Activated effector memory CD4-positive, alpha-beta T cell treated with Interleukin-2 at 50 U/mL for 16 hours (primary cell): ENCODE measurements at regions not wholly inside any gene's neighbourhood (a gene's known extent, or its start where the extent isn't known, plus 50 kb on each side); places are given as distances from the start of the nearest gene placed in this dataset.

Source experiments
- DNase-seq: peaks from one replicate; pipeline ENCODE4 v3.0.0-alpha.2; 2020

- no peak for DNase-seq
Measured at GRCh38 chr13:59442461-59442860, 721.3 kb downstream of the DIAPH3 start.

DNA sequence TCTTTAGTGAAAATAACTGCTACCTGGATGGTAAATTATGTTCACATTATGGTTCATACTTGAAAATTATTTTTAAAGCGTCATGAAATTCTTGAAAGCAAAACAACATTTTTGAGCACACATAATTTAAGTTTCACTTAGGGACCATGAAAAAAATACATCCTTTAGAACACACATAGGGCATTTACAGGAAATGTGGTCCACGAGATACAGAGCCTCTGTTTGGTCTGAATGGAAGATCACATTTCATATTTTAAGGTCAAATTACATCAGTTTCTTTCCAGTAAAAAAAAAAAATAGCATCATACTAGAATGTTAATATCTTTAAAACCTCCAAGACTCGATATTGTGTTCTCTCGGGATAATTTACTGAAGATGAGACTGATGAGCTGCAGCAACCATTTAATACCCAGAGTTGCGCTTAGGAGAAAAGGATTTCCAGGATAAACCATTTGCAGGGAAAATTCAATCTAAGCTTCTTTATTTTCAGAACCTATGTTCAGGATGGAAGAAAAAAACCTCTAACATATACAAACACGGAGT is 720.7 kb downstream of the DIAPH3 start:
- no peak for DNase-seq

DNA sequence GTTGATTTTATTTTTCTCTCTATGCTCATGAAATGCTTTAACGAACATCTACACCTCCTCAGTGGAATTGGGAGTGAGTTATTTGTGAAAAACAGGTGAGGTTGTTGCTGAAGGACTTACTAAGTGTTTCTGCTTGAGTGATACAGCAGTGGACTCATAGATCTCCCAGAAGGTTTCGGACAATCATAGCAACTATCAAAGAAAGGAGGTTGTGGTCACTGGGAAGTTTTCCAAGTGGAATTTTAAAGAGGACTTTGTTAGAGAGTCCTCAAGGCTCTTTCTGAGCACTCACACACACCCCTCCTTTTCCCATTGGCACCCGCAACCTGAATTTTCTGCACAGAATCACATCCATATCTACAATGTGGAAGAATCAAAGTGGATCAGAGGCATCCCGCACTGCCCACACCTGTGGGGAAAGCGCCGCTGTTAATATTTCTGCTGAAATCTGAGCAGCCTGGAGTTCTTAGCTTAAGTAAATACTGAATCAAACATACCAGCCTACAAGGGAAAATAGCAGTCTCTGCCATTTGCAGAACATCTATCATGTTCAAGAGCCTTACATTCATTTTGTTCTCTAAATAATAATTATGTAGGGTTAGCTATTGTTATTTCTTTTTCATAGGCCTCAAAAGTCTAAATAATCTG is 719.4 kb downstream of the DIAPH3 start:
- DNase-seq, result no peak

DNA sequence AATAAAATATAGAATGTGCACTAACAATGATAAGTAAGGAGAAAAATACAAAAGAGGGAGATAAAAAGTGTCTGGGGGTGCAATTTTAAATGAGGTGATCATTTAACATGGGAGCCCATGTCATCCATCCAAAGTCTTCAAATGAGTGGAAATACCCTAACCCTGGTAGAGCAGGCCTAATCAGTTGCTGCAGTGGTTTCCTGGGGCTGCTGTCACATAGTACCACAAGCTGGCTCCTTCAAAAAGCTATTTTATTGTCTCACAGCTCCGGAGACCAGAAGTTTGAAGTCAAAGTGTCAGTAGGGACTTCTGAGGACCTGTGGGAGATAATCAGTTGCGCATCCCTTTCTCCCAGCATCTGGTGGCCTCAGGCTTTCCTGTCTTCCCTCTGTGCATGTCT is 717.9 kb downstream of the DIAPH3 start:
- DNase-seq, result no peak

DNA sequence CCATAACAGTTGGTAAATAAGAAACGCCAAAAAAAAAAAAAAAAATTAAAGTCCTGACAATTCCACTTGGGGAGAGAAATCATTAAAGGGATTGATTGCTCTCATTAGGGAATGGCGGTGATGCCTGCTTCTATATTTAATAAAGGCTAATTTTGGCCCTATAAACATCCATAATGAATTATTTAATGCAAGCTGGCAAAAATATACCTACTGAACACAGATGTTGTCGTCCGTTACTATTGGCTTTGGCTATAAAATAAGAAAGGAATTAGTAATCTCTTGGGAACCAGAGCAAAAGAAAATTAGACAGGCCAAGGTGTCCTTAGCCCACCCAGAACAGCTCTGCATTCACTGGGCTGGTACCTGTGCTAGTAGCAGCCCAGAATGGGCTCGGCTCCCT is 717.3 kb downstream of the DIAPH3 start:
- no peak for DNase-seq

- no peak for DNase-seq
Measured at GRCh38 chr13:59447031-59447430, 716.7 kb downstream of the DIAPH3 start.

DNA sequence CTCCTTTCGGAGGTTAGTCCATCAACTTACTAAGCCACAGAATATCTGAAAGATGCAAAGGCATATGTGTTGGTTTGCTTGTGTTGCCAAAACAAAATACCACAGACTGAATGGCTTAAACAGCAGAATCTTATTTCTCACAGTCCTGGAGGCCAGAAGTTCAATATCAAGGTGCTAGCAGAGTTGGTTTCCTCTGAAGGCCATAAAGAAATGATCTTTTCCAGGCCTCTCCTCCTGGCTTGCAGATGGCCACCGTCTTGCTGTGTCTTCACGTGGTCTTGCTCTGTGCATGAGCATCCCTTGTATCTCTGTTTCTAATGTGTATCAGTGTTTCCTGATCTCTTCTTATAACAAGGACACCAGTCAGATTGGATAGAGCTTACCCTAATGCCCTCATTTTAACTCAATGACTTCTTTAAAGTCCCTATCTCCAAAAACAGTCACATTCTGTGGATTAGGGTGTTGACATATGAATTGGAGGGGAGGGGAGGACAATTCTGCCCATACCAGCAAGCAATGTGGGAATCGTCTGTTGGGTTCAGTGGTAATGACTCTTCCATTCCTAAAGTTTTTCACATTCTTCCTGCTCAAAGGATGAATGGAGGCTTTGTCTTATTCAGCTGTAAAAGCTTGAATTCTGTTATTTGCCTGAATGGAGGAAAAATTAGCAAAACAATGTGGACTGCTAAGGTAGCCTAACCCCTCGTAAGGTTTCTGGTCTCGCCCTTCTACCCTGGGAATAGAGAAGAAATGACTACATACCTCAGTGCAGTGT is 715.7 kb downstream of the DIAPH3 start:
- no peak for DNase-seq

DNA sequence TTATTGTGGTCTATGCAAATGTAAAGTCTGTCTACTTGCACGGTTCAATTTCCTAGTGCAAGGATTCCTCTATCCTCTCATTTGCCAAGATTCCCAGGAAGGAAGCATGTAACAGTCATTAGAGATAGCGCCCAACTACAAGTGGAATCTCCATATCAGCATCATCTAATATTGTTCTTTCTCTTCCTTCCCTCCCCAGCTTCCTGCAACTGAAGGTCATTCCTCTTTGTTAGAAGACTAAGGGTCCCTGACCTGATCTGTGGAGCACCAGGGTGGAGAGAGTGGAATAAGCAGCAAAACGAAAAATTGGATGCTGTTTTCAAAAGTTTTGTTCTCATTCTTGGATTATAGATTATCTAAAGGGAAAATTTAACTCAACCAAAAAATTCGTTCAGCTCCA is 714.0 kb downstream of the DIAPH3 start:
- DNase-seq, result no peak

DNA sequence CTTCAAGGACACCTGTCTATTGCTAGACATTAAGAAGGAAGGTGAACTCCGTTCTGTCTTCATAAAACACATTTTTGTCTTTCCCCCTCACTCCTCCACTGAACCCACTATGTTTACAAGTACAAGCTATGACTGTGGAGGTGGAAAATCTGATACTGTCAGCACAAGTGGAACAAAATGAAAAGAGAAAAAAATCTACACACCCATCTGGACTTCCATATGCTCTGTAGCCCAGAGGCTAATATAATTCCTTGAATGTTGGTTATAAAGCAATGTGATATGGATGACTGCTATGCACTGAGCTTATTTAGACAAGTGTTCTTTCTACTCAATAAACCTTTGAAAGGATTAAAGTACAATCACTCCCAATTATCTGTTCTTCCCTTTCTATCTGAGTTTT is 713.5 kb downstream of the DIAPH3 start:
- no peak for DNase-seq

DNA sequence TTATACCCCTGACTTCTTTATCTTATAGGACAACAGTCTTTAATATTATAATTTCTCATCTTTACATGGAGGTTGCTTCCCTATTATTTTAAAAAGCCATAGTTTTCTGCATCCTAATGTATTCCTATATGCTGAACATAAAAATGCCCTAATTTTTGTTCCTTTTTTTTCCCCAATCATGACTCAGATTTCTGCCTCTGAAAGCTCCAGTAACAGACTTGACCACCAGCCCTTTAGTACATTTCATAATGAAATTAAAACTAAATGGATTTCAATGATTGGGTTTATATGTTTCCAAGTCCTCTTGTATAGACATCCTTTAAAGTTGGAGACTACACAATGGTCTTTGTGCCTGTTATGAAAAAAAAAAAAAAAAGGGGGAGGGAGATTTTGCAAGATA is 712.5 kb downstream of the DIAPH3 start:
- DNase-seq, result no peak

- DNase-seq, result no peak
Measured at GRCh38 chr13:59452189-59452890, 711.4 kb downstream of the DIAPH3 start.

DNA sequence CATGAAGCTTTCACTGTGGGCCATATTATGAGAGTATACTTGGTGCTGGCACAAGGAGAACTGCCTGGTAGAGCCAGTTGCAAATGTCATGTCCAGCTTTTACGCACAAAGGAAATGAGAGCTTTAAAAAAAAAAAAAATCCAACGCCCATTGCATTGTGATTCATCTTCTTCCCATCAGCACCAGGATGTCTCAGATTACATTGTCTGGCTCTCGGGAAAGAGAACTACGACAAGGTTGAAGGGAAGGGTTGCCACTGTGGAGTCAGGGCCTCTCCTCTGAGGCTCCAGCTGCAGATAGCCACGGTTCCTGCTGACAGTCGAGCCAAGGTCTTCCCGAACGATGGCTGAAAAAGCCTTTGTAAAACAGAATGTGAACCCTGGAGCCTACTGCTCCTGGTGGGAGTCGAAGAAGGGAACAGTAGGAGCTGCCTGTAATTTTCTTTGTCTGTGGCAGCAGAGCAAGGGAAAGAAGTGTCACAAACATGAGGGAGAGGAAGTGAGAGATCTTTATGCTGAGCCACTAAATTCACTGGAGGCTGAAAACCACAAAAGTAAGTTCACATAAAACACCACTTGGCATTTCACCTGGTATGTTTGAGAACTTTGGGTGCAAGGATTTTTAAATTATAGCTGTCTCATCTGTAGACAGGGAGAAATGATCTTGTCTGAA is 704.7 kb downstream of the DIAPH3 start:
- no peak for DNase-seq

GRCh38 chr13:59459972-59460371 is 703.8 kb downstream of the DIAPH3 start:
- DNase-seq, result no peak

DNA sequence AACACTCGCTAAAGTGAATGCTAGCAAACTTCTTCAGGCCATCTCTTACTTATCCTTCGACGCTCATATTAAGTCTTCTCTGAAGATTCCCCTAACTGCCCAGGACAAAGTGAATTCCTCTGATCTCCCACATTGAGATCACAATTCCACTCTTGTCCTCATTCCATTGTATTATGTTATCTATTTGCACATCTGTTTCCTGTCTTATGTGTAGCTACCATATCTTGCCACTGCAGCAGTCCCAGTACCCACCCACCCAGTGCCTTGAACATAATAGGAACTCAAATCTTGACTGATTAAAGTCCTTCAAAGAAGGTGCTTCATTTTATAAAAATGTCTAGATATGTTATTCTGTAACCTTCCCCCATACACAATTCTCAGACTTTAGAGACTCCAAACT is 702.3 kb downstream of the DIAPH3 start:
- DNase-seq, result no peak

DNA sequence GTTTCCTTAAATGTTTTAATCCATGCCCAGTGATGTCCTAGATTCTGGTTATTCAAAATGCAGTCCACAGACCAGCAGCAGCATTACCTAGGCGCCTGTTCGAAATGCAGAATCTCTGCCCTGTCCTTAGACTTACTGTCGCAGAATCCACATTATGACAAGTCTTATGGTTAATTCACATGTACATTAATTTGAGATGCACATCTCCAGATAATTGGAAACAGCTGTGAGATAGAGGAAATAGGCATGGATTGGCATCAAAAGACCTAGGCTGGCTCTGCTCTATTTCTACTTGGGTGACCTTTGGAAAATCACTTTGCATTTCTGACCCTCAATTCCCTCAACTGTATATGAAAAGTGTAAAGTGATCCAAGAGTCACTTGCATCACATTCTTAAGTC is 700.7 kb downstream of the DIAPH3 start:
- DNase-seq, result no peak

- DNase-seq, result no peak
Measured at GRCh38 chr13:59464926-59465325, 698.8 kb downstream of the DIAPH3 start.

DNA sequence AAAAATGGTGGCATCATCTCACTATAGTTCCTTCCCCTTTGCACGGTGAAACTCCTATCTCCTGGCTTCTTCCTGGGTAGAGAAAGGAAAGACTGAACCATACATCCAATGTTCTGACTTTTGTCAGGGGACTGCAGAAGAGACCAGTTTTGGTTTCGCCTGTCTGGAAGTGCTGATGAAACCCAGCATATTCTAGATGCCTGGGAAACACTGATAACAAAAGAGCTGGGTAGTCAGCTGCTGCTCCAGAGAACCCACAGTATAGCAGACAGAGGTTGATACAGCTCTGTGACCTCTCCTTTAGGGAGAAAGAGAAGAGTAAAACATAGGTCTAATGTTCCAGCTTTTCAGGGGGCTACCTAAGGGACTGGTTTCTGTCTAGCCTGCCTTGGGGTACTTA is 695.3 kb downstream of the DIAPH3 start:
- DNase-seq, result no peak

DNA sequence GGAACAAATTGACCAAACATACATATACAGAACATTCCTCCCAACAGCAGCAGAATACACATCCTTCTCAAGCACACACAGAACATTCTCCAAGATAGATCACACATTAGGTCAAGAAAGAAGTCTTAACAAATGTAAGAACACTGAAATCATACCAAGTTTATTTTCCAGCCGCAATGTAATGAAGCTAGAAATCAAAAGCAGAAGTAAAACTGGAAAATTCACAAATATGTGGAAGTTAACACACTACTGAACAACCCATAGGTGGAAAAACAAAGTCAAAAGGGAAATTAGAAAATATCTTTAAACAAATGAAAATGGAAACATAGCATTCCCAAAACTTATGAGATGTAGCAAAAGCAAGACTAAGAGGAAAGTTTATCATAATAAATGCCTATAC is 692.6 kb downstream of the DIAPH3 start:
- DNase-seq, result no peak

DNA sequence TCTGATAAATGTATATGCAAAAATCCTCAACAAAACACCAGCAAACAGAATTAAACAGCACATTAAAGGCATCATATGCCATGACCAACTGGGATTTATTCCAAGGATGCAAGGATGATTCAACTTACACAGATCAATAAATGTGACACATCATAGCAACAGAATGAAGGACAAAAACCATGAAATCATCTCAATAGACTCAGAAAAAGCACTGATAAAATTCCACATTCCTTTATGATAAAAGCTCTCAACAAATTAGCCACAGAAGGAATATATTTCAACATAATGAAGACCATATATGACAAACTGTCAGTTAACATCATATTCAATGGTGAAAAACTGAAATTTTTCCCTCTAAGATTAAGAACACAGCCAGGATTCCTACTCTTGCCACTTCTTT is 691.6 kb downstream of the DIAPH3 start:
- no peak for DNase-seq

GRCh38 chr13:59474696-59475095 is 689.0 kb downstream of the DIAPH3 start:
- no peak for DNase-seq

DNA sequence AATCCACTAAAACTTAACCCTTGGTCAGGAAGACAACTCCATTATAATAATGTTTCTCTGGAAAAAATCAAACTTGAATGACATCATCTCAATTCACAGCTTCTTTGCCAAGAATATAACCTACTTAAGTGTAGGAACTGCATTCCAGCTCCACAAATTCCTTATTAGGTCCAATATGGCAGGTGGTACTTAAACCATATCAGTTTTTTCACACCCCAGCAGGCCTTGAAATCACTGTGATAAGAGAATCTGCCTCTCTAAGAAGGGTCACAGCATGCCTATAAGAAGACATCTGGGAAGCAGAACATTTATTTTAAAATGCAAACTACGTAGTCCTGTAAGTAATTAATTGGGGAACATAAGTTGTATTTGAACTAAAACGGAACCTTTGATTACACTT is 687.8 kb downstream of the DIAPH3 start:
- no peak for DNase-seq

GRCh38 chr13:59476366-59476765 is 687.4 kb downstream of the DIAPH3 start:
- no peak for DNase-seq

DNA sequence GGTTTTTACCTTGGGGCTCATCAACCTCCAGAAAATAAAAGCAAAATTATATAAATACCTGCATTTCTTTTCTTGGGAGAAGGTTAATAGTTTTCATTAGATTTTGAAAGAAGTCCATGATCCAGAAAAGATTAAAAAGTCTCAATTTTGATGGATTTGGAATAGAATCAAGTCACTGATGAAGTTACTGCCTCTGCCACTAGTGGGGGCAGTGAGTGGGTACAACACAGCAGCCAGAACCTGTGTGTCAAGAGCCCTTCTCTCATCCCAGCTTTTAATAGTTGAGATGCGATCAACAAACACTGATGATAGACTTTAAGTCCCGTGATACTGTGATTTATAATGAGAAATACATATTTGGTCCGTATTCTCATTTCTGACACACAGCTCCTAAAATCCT is 686.7 kb downstream of the DIAPH3 start:
- no peak for DNase-seq
